KMS-11 (cell line): ENCODE measurements at regions not wholly inside any gene's neighbourhood (a gene's known extent, or its start where the extent isn't known, plus 50 kb on each side); places are given as distances from the start of the nearest gene placed in this dataset.

Experiments
- H2AFZ ChIP-seq: fragments of 200-600 bp; sonication (generic); 2 replicates; pipeline ENCODE4 v1.6.1; 2016; ENCODE audit warnings: antibody characterized with exemption, mixed run types, low read depth
- H3K27ac ChIP-seq: fragments of 200-600 bp; sonication (generic); 2 replicates; pipeline ENCODE4 v1.6.1; 2016; ENCODE audit warnings: mild to moderate bottlenecking, mixed run types
- H3K27me3 ChIP-seq: fragments of 200-600 bp; sonication (generic); 2 replicates; pipeline ENCODE4 v1.6.1; 2017; ENCODE audit warnings: mild to moderate bottlenecking, low read depth, mixed run types, moderate library complexity; ENCODE audit not compliant: insufficient read depth
- H3K36me3 ChIP-seq: fragments of 200-600 bp; sonication (generic); 2 replicates; pipeline ENCODE4 v1.6.1; 2017; ENCODE audit warnings: mild to moderate bottlenecking, mixed run types; ENCODE audit not compliant: insufficient read depth
- H3K4me1 ChIP-seq: fragments of 200-600 bp; sonication (generic); 2 replicates; pipeline ENCODE4 v1.6.1; 2016; ENCODE audit warnings: mild to moderate bottlenecking, low read depth, mixed run types; ENCODE audit not compliant: poor library complexity, severe bottlenecking
- H3K4me2 ChIP-seq: fragments of 200-600 bp; sonication (generic); 2 replicates; pipeline ENCODE4 v1.7.0; 2016; ENCODE audit warnings: mild to moderate bottlenecking, mixed run types
- H3K4me3 ChIP-seq: fragments of 200-600 bp; sonication (generic); IDR thresholded peaks from 2 replicates; pipeline ENCODE4 v1.6.1; 2017; ENCODE audit warnings: low read depth, low read length, mixed read lengths; ENCODE audit not compliant: insufficient read depth
- H3K79me2 ChIP-seq: fragments of 200-600 bp; sonication (generic); 2 replicates; pipeline ENCODE4 v1.6.1; 2016; ENCODE audit warnings: low read depth, mixed run types; ENCODE audit not compliant: insufficient read depth
- H3K9ac ChIP-seq: fragments of 200-600 bp; sonication (generic); 2 replicates; pipeline ENCODE4 v1.6.1; 2016; ENCODE audit warnings: mild to moderate bottlenecking, mixed run types
- H4K20me1 ChIP-seq: fragments of 200-600 bp; sonication (generic); 2 replicates; pipeline ENCODE4 v1.6.1; 2016; ENCODE audit warnings: mild to moderate bottlenecking, mixed run types; ENCODE audit not compliant: insufficient read depth
- CTCF ChIP-seq: fragments of 200-600 bp; sonication (generic); conservative IDR thresholded peaks from 2 replicates; pipeline ENCODE4 v1.6.1; 2017; ENCODE audit warnings: low read depth, mild to moderate bottlenecking, antibody characterized with exemption, low read length, moderate library complexity, mixed read lengths

- H3K4me1 ChIP-seq, result peaks cover 22% of the 10 kb centered on the region
- no peak overlapping the region for H3K9ac ChIP-seq
- H3K27me3 ChIP-seq, result no peaks in the 10 kb centered on the region
- H4K20me1 ChIP-seq, result no peaks in the 10 kb centered on the region
- H2AFZ ChIP-seq, result no peak overlapping the region
- TF ChIP-seq CTCF, result no peak
- no peak overlapping the region for H3K4me3 ChIP-seq
- H3K27ac ChIP-seq, result no peak overlapping the region
- H3K36me3 ChIP-seq, result no peaks in the 10 kb centered on the region
- no peaks in the 10 kb centered on the region for H3K79me2 ChIP-seq
- H3K4me2 ChIP-seq, result no peak overlapping the region
Observed at GRCh38 chr5:158351485-158352125, 492.7 kb upstream of the CLINT1 start.

DNA sequence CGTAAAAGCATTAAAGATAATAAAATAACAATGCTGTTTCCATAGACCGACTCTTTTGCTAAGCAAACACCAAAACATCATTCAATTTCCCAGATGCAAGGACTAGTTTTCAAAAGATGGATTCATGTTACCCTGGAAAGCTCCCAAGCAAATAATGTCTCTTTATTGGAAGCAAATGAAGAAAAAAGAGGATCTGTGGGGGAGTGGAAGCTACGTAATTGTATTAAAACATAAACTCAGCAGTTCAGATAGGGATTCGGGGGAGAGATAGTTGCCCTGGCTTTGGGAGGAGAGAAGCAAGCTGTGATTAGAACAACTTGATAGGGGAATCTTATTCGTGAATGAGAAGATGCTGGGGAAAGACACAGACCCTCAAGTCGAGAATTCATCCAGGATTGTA, 491.0 kb upstream of the CLINT1 start:
- Histone ChIP-seq H3K9ac (no peak overlapping the region), H3K4me1 (peaks cover 13% of the 10 kb centered on the region), H3K27me3 (no peaks in the 10 kb centered on the region), H3K4me2 (no peak overlapping the region), H3K4me3 (no peak overlapping the region), H2AFZ (no peak overlapping the region), H3K36me3 (no peaks in the 10 kb centered on the region), H4K20me1 (no peaks in the 10 kb centered on the region), H3K79me2 (no peaks in the 10 kb centered on the region), H3K27ac (no peak overlapping the region)
- TF ChIP-seq CTCF, result no peak

GRCh38 chr5:158344376-158344775, 485.4 kb upstream of the CLINT1 start:
- H3K36me3 ChIP-seq, result no peaks in the 10 kb centered on the region
- H3K4me3 ChIP-seq, result no peak overlapping the region
- H3K4me2 ChIP-seq, result no peak overlapping the region
- H3K9ac ChIP-seq, result no peak overlapping the region
- no peaks in the 10 kb centered on the region for H3K79me2 ChIP-seq
- no peaks in the 10 kb centered on the region for H4K20me1 ChIP-seq
- no peaks in the 10 kb centered on the region for H3K27me3 ChIP-seq
- no peak overlapping the region for H3K27ac ChIP-seq
- H3K4me1 ChIP-seq, result no peaks in the 10 kb centered on the region
- TF ChIP-seq CTCF, result no peak
- H2AFZ ChIP-seq, result no peak overlapping the region

- H3K36me3 ChIP-seq, result no peaks in the 10 kb centered on the region
- TF ChIP-seq CTCF, result no peak
Observed at GRCh38 chr5:158340608-158341007, 481.7 kb upstream of the CLINT1 start.

More at GRCh38 chr5:158340608-158341007, 481.7 kb upstream of the CLINT1 start:
- Histone ChIP-seq H3K4me2 (no peak overlapping the region), H3K4me1 (no peaks in the 10 kb centered on the region), H3K27me3 (no peaks in the 10 kb centered on the region), H3K27ac (no peak overlapping the region), H2AFZ (no peak overlapping the region), H3K4me3 (no peak overlapping the region), H4K20me1 (no peaks in the 10 kb centered on the region), H3K9ac (no peak overlapping the region), H3K79me2 (no peaks in the 10 kb centered on the region)
